Peyer's patch (tissue), 4 donors: ENCODE measurements at regions not wholly inside any gene's neighbourhood (a gene's known extent, or its start where the extent isn't known, plus 50 kb on each side); places are given as distances from the start of the nearest gene placed in this dataset.

Experiments
- DNase-seq, 3 donors: peaks; one replicate each; pipeline ENCODE4 v3.0.0-alpha.2; 2017 to 2019
- H3K27ac ChIP-seq, 4 donors: fragments of 200-600 bp; sonication (generic); one replicate each; pipeline ENCODE4 v1.5.1; 2016 to 2019
- H3K27me3 ChIP-seq, 2 donors: fragments of 200-600 bp; sonication (generic); one replicate each; pipeline ENCODE4 v1.5.1; 2019
- H3K36me3 ChIP-seq, 3 donors: fragments of 200-600 bp; sonication (generic); one replicate each; pipeline ENCODE4 v1.5.1; 2016 to 2019
- H3K4me1 ChIP-seq, 4 donors: fragments of 200-600 bp; sonication (generic); one replicate each; pipeline ENCODE4 v1.5.1; 2016 to 2019
- H3K4me3 ChIP-seq, 4 donors: fragments of 200-600 bp; sonication (generic); 1 replicate in 3 of 4; 2 replicates in 1 of 4; pipeline ENCODE4 v1.5.1; 2016 to 2019; ENCODE audit warnings: mild to moderate bottlenecking in 1 of 4
- H3K9me3 ChIP-seq, 4 donors: fragments of 200-600 bp; sonication (generic); one replicate each; pipeline ENCODE4 v1.5.1; 2016 to 2019; ENCODE audit warnings: mild to moderate bottlenecking in 1 of 4
- CTCF ChIP-seq, 6 experiments: fragments of 450-650 bp in 4 of 6; fragments of 200-600 bp in 2 of 6; sonication (generic) in 1 of 6; IDR thresholded peaks; one replicate each; pipeline ENCODE4 v1.5.1; 2017 to 2019; ENCODE audit warnings: antibody characterized with exemption in 6 of 6, mild to moderate bottlenecking in 3 of 6, moderate library complexity in 1 of 6
- POLR2A ChIP-seq, 2 donors: fragments of 450-650 bp; IDR thresholded peaks; one replicate each; pipeline ENCODE4 v1.5.1; 2017; ENCODE audit warnings: antibody characterized with exemption in 2 of 2, mild to moderate bottlenecking in 2 of 2, moderate library complexity in 2 of 2

DNA sequence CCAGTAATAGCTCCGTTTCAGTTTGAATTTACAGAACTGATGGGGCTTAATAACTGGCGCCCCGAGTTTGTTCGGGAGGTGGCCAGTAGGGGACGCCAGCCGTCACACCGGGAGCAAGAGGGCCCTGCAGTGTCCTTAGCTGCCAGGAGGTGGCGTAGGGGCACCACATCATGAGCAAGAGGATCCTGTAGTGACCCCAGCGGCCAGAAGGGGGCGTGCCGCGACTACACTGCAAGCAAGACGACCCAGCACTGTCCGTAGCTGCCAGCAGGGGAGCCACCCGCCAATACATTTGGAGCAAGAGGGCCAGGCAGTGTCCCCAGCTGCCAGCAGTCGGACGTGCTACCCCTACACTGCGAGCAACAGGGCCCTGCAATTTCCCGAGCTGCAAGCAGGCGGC lies 663.7 kb upstream of the B3GAT1 start:
- no peaks in the 10 kb centered on the region for H3K36me3 ChIP-seq
- H3K27me3 ChIP-seq, result no peaks in the 10 kb centered on the region
- H3K4me1 ChIP-seq, result no peaks in the 10 kb centered on the region
- no peak for TF ChIP-seq POLR2A (IDR thresholded peaks at IDR 0.05)
- TF ChIP-seq CTCF (IDR thresholded peaks at IDR 0.05), result peak in 4 of 6 experiments; percentile 22 to 56 (median 51)
- H3K27ac ChIP-seq, result no peak overlapping the region
- no peaks in the 10 kb centered on the region for H3K9me3 ChIP-seq
- DNase-seq, result peak; percentile 19 to 69 (median 65)
- H3K4me3 ChIP-seq, result no peak overlapping the region

GRCh38 chr11:135074397-135074998 lies 662.5 kb upstream of the B3GAT1 start:
- Histone ChIP-seq H3K4me3 (no peak overlapping the region), H3K9me3 (no peaks in the 10 kb centered on the region), H3K4me1 (no peaks in the 10 kb centered on the region), H3K27ac (no peak overlapping the region), H3K27me3 (no peaks in the 10 kb centered on the region), H3K36me3 (no peaks in the 10 kb centered on the region)
- TF ChIP-seq POLR2A (IDR thresholded peaks at IDR 0.05) (no peak), CTCF (IDR thresholded peaks at IDR 0.05) (peak in 4 of 6 experiments; percentile 11 to 43 (median 28))
- DNase-seq, result no peak

- Histone ChIP-seq H3K27me3 (no peaks in the 10 kb centered on the region), H3K36me3 (no peaks in the 10 kb centered on the region), H3K27ac (no peak overlapping the region), H3K4me3 (no peak overlapping the region), H3K9me3 (no peaks in the 10 kb centered on the region), H3K4me1 (no peaks in the 10 kb centered on the region)
- no peak for TF ChIP-seq CTCF (IDR thresholded peaks at IDR 0.05)
- no peak for TF ChIP-seq POLR2A (IDR thresholded peaks at IDR 0.05)
- no peak for DNase-seq
Measured at GRCh38 chr11:135073870-135074269, 661.8 kb upstream of the B3GAT1 start.

DNA sequence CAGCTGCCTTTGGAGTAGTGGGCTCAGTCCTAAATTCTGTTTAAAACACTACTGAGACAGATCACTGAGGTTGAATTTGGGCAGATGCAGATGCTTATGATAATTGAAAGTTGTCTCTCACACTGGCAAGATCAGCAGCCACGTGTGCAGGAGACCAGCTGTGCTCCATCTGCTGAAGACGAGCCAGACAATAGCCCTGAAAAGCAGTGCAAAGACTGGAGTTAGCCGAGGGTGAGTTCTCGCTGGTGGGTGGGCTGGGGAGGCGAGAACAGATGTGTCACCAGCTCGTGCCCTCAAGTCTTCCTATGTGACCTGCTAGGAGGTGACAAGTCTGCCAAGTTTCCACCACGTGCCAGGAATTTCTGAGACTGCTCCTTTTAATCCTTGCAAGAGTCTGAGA lies 661.3 kb upstream of the B3GAT1 start:
- TF ChIP-seq POLR2A (IDR thresholded peaks at IDR 0.05), result no peak
- TF ChIP-seq CTCF (IDR thresholded peaks at IDR 0.05), result no peak
- Histone ChIP-seq H3K4me1 (no peaks in the 10 kb centered on the region), H3K4me3 (no peak overlapping the region), H3K27me3 (no peaks in the 10 kb centered on the region), H3K27ac (no peak overlapping the region), H3K36me3 (no peaks in the 10 kb centered on the region), H3K9me3 (no peaks in the 10 kb centered on the region)
- no peak for DNase-seq

- no peaks in the 10 kb centered on the region for H3K9me3 ChIP-seq
- H3K4me1 ChIP-seq, result no peaks in the 10 kb centered on the region
- DNase-seq, result no peak
- H3K4me3 ChIP-seq, result no peak overlapping the region
- no peak overlapping the region for H3K27ac ChIP-seq
- H3K27me3 ChIP-seq, result no peaks in the 10 kb centered on the region
- TF ChIP-seq POLR2A (IDR thresholded peaks at IDR 0.05), result no peak
- no peak for TF ChIP-seq CTCF (IDR thresholded peaks at IDR 0.05)
- H3K36me3 ChIP-seq, result no peaks in the 10 kb centered on the region
Measured at GRCh38 chr11:135069890-135070289, 657.8 kb upstream of the B3GAT1 start.

- Histone ChIP-seq H3K27me3 (no peaks in the 10 kb centered on the region), H3K4me3 (no peak overlapping the region), H3K9me3 (no peaks in the 10 kb centered on the region), H3K4me1 (no peaks in the 10 kb centered on the region), H3K36me3 (no peaks in the 10 kb centered on the region), H3K27ac (no peak overlapping the region)
- TF ChIP-seq CTCF (IDR thresholded peaks at IDR 0.05), result no peak
- no peak for TF ChIP-seq POLR2A (IDR thresholded peaks at IDR 0.05)
- no peak for DNase-seq
Measured at GRCh38 chr11:135069063-135069462, 657.0 kb upstream of the B3GAT1 start.
